ENCODE measurements at regions not wholly inside any gene's neighbourhood (a gene's known extent, or its start where the extent isn't known, plus 50 kb on each side); places are given as distances from the start of the nearest gene placed in this dataset.

- no peak for DNase-seq
Measured at GRCh38 chr10:118173296-118173695, 126.6 kb upstream of the RAB11FIP2 start.

DNA sequence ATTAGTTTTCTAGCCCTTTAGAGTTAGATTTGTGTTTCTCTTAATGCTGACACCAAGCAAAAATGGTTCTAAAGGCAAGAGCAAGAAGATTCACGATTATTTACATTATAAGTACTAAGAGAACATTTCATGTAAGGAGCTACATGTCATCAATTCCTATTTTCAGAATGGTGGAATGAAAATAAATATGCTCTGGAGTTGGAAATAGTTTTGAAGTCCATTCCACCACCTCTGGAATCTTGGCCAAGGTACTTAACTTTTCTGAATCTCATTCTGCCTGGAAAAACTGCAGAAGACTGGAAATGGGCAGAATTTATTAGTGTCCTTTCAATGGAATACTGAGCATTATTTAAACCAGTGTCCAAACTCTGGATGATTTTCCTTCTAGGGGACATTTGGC is 125.1 kb upstream of the RAB11FIP2 start:
- no peak for DNase-seq

- no peak for DNase-seq
Measured at GRCh38 chr10:118167056-118167700, 120.4 kb upstream of the RAB11FIP2 start.

DNA sequence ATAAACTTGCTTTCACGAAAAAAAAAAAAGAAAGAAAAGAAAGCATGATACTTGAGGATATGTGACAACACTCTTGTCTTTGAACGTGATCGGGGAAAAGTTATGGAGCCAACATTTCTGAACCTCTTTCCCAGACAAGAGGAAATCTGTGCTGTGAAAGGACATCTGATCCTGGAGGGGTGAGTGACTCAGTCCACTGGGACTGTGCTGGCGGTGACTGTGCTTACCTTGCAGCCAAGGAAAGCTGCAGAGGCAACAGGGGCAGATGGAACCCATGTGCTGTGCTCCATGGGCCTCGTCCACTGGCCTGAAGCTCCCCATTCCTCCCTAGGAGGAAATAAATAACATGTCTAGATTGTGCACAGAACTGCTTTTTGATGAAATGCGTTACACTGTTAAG is 116.5 kb upstream of the RAB11FIP2 start:
- DNase-seq = no peak

GRCh38 chr10:118161461-118162246 is 114.9 kb upstream of the RAB11FIP2 start:
- DNase-seq = no peak

GRCh38 chr10:118153287-118153686 is 106.5 kb upstream of the RAB11FIP2 start:
- DNase-seq = no peak

DNA sequence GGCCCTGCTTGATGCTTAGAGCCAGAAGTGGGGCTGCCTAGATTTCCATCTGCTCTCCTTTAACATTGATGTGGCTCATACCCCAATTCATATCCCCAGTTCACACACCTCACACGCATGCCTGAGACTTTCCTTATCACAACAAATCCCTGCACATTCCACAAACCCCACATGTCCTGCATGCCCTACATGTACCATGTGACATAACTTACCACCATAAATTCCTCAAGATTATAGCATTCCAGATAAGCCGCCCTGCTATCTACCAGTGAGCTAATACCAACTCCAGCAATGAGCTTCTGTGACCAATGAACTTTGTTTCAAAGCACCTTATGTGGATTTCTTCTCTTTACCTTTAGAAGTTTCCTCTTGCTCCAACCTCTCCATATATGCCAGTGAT is 104.7 kb upstream of the RAB11FIP2 start:
- no peak for DNase-seq

DNA sequence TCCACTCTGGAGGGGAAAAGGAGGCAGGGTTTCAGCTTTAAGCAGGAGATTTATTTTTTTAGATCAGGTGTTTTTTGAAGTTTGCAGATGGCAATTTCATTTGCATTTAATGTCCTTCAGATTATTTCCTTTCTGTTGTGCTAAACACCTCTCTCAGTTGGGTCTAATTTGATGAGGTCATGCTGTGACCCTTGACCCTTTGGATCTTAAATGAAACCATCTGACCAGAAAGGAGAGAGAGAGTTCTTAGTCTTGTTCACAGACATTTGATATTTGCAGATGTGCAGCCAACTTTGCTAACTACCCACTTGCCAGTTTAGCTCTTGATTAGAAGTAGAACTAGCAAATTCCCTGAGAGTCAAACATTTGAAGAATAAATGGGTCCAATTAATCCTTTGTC is 101.5 kb upstream of the RAB11FIP2 start:
- DNase-seq = no peak

DNA sequence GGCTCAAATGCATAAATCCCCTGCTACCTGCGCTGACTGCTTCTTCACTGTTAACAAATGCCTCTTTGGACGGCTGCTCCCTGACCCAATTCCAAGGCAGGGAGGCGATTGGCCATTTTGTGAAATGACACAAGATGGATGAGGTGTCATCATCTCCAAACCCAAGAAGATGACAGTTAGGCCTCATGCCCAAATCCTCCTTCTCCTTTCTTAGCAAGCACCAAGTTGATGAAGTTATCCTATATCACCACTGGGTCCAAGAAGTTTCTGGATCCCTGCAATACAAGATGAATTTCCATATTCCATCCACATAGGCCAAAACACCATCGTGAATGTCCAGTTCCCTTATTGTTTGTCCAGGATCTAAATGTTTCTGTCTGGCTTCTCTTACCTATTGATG is 98.5 kb upstream of the RAB11FIP2 start:
- DNase-seq = no peak

DNA sequence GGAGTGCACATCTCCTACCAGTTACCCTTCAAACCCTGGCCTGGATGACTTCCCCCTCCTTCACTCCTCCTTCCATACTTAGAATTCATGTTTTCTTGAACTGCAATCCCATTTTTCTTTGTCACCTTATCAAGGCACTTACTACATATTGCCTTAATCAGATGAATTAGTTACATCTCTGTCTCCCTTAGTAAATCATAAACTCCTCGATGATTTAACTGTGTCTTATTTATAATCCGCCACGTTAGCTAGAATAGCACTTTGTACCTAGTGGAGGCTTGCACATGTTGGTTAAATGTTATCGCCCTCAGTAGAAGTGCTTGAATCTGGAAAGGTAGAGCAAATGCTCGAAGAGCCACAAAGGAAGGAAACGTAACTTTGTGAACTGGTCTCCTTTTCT is 94.7 kb upstream of the RAB11FIP2 start:
- DNase-seq = no peak

DNA sequence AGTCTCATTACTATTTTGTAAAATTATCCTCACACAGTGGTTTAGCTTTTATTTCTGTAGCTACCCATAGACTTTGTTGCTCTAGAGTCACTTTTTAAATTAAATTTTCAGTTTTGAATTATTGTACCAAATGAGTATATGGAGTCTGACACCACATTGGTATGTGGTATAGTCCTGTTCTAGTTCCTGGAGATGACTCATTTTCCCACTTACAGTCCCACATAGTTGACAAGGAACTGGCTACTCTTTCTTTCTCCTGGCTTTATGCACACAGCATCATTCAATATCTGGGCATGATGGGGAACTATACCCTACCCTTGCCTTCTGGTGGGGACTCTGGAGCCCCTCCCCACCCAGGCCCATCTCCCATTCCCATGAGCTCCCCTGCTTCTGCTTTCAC is 92.6 kb upstream of the RAB11FIP2 start:
- DNase-seq = no peak

GRCh38 chr10:118128675-118129074 is 81.9 kb upstream of the RAB11FIP2 start:
- no peak for DNase-seq

DNA sequence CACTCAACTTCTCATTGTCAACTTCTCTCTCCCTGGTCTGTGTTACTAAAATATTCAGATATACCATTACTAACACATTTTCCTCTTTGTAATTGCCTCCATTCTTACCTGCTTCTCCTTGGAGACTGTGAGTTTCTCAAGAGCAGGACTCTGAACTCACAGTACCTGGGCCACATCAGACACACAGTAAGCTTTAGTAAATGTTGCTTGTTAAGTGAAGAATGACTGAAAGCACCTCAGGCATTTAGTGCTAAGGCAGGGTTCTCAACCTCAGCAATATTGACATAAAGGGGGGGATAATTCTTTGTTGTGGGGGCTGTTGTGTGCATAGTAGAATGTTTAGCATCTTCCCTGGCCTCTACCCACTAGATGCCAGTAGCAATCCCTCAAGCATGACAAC is 72.0 kb upstream of the RAB11FIP2 start:
- DNase-seq = no peak

DNA sequence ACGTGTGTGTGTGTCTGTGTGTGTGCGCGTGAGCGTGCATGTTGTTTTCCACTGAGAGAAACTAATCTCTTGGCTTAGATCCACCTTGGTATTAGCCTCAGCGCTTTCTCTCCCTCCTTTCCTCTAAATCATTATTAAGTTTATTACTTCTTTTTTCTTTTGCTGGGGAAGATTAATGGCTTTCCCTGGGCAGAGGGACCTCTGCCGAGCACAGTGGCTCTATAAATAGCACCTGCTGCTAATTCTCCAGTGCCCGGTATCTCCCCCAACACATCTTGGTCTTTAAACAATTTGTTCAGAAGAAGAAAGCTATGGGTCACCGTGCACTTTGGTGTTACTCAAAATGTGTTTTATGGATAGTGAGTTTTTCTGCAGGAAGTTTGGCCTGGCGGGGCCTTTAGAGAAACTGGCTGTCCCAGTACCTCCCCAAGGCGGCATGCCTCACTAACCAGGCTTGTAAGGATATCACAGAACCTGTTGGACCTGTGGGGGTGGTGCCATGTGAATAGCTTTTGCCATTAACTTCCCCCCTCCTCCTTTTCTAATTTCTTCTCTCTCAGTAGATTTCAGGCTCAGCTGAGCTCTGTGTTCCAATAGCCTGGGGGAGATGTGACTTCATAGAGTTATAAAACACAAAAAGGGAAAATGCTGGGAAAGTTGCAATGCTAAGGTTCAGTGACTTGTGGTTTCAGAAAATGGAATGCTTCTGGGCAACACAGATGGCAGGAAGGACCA is 70.1 kb upstream of the RAB11FIP2 start:
- DNase-seq = no peak

DNA sequence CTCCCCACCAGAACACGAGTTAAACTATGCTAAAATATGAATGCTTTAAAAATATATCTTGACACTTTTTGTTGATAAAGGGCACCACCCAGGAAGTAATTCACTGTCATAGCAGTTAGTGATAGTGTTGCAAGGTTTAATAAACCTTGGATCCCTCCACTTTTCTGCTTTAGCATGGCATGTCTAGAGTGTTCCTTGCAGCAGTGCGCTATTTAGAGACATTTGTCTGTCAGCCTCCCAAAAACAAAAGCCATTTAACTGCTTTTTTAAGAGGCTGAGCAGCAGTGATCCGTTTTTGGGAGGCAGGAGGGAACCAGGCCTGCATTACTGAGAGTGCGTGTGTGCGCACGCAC is 69.6 kb upstream of the RAB11FIP2 start:
- DNase-seq = no peak

DNA sequence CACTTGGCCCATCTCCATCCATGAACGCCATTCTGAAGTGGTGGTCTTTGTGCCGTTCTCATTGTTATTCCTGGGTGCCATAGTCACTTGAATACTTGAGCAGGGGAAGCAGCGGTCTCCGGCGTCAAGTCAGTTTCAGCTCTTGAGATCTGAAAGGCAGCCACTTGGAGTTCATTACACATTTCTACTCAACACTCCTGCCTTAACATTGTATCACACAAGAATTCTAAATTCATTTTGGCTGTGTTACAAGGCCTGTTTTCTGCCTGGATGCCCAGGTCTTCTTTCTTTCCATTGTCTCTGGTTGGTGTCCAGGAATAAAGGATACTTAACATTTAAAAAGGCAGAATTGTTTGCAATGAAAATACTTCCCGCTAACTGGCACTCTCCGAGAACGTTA is 69.0 kb upstream of the RAB11FIP2 start:
- no peak for DNase-seq

DNA sequence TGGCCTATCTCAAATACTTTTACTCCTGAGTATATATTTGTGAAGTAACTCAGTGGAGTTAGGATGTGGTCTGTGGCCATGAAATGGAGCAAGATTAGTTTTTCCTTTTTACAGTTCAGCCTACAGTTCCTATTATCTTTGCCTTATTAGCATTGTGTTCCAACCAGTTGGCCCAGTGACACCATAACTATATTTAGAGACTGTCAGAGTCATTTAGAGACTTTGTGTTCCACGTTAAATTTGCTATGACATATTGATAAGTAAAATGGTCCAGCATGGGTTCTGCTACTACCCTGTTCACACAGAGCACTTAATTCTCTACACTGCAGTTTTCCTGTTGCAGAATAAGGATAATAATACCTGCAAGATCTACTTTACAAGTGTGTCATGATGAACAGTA is 68.3 kb upstream of the RAB11FIP2 start:
- DNase-seq = no peak

DNA sequence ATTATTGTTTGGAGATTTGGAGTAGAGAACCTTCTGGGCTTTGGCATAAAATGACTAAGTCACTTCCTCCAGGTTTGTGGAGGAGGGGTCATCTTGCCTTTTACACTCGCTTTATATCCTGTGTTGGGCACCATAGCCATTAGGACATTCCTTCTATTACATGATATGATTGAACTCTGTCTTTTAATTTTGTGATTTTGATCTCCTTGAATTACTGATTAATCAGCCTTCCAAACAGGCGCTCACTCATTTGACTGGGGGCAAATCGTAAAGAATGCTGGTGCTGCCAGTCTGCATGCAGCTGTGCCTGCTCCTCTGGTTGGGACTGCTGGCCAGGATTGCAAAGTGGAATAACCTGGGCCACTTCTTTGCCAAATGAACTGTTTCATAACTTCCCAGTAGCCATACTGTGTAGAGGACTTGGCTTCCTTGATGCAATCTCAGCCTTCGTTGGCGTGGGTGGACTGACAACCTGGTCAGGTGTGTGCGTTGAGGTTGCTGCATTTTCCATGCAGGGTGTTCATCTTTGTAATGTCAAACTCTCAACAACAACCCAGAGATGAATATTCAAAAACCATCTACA is 65.9 kb upstream of the RAB11FIP2 start:
- DNase-seq = no peak

GRCh38 chr10:118110750-118111149 is 64.0 kb upstream of the RAB11FIP2 start:
- DNase-seq = no peak

GRCh38 chr10:118108194-118109026 is 61.7 kb upstream of the RAB11FIP2 start:
- peak in 1 of 2 experiments; percentile 21 for DNase-seq

DNA sequence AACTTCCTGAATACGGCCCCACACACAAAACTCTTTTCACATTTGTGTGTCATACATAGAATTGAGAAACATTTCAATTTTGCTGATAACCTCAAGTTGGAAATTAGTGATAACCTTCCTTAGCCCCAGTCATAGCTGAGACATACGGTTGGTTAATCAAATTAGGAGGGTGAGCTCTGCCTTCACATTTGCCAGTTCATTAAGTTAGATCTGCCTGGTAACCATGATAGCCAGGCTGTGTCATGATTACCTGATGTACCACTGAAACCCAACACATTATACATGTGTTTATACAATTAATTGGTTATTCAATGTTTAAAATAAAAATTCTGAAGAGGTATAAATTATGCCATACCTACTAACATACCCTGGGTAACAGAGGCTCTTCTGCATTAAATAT is 60.8 kb upstream of the RAB11FIP2 start:
- no peak for DNase-seq

GRCh38 chr10:118107040-118107439 is 60.3 kb upstream of the RAB11FIP2 start:
- DNase-seq = no peak

GRCh38 chr10:118106426-118106825 is 59.7 kb upstream of the RAB11FIP2 start:
- DNase-seq = peak in 1 of 2 experiments; percentile 31
